AG09319 (cell line): ENCODE measurements at regions not wholly inside any gene's neighbourhood (a gene's known extent, or its start where the extent isn't known, plus 50 kb on each side); places are given as distances from the start of the nearest gene placed in this dataset.

ENCODE experiments used
- DNase-seq: peaks from one replicate; pipeline ENCODE4 v3.0.0-alpha.2; 2010; ENCODE audit warnings: low read depth; ENCODE audit errors: extremely low read depth
- CTCF ChIP-seq: IDR thresholded peaks from 2 replicates; pipeline ENCODE4 v1.5.1; 2011; ENCODE audit warnings: low read depth, mild to moderate bottlenecking, inconsistent platforms, low read length, moderate library complexity

- TF ChIP-seq CTCF: no peak
- no peak for DNase-seq
Measured at GRCh38 chr2:19751631-19752030, 150.2 kb downstream of the TTC32 start.

GRCh38 chr2:19750136-19750535 lies 151.6 kb downstream of the TTC32 start:
- TF ChIP-seq CTCF: no peak

GRCh38 chr2:19749507-19749836 lies 152.3 kb downstream of the TTC32 start:
- TF ChIP-seq CTCF: no peak

More at GRCh38 chr2:19750136-19750535, 151.6 kb downstream of the TTC32 start:
- DNase-seq: no peak

GRCh38 chr2:19748711-19749506 lies 152.9 kb downstream of the TTC32 start:
- TF ChIP-seq CTCF: no peak
- DNase-seq: no peak

More at GRCh38 chr2:19749507-19749836, 152.3 kb downstream of the TTC32 start:
- no peak for DNase-seq

GRCh38 chr2:19748073-19748375 lies 153.8 kb downstream of the TTC32 start:
- DNase-seq: no peak
- no peak for TF ChIP-seq CTCF

GRCh38 chr2:19747310-19748072 lies 154.3 kb downstream of the TTC32 start:
- no peak for DNase-seq
- TF ChIP-seq CTCF: no peak

GRCh38 chr2:19746611-19747309 lies 155.0 kb downstream of the TTC32 start:
- TF ChIP-seq CTCF: peak; percentile 39
- DNase-seq: no peak
